ENCODE measurements at regions not wholly inside any gene's neighbourhood (a gene's known extent, or its start where the extent isn't known, plus 50 kb on each side); places are given as distances from the start of the nearest gene placed in this dataset.

DNA sequence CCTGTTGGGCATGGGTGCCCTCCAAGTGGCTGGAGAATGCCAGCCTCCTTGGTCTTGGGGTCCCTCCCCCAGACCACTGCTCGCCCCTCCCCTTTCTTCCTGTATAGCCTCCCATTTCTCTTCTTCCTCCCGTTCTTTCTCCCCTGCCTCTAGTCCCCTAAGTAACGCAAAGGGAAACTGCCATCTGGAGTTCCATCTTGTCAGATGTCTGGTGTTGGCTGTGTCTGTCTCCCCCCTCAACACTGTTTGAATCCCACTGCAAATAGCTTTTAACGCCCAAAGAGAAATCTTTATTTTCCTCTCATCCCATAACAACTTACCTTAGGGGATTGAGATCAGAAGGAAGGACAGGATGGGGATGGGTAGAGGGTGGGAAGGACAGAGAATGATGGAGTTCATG is 55.3 kb upstream of the CSF3R start:
- DNase-seq = no peak

DNA sequence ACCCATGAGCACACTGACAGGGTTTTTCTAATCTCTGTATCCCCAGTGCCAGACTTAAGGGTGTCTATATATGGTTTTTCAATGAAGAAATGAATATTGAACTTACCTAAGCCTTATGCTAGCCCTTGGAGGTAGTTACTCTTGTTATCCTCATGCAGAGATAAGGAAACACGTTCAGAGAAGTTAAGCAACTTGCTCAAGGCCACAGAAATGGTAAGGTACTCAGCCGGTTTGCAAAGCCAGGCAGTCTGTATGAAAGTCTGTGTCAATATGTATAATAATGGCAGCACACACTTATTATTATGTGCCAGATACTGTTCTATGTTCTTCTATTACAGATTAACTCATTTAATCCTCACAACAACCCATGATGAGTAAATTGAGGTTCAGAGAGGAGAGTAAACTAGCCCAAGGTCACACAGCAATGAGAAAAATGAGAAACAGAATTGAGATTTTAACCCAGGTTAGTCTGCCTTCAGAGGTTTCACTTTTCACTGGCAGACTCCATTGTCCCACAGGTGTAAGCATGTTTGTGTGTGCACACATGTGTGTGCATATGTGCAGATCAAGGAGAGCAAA is 54.6 kb upstream of the CSF3R start:
- no peak for DNase-seq

DNA sequence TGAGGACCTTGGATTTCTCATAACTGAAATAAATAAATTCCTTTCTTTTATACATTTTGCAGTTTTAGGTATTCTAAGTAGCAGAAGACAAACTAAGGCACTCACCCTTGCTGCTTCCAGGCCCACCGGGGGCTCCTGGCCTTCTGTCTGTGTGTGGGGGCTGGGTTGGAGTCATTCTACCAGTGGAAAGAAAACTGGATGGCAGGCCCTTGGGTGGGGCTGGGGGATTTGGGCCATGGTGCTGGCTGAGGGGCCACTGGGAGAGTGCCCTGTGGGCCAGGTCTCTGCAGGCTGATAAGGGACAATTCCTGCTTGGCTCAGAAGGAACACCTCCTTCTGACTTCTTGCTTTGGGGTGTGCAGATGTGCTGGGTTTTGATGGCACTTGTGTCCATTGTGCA is 54.0 kb upstream of the CSF3R start:
- DNase-seq = no peak

DNA sequence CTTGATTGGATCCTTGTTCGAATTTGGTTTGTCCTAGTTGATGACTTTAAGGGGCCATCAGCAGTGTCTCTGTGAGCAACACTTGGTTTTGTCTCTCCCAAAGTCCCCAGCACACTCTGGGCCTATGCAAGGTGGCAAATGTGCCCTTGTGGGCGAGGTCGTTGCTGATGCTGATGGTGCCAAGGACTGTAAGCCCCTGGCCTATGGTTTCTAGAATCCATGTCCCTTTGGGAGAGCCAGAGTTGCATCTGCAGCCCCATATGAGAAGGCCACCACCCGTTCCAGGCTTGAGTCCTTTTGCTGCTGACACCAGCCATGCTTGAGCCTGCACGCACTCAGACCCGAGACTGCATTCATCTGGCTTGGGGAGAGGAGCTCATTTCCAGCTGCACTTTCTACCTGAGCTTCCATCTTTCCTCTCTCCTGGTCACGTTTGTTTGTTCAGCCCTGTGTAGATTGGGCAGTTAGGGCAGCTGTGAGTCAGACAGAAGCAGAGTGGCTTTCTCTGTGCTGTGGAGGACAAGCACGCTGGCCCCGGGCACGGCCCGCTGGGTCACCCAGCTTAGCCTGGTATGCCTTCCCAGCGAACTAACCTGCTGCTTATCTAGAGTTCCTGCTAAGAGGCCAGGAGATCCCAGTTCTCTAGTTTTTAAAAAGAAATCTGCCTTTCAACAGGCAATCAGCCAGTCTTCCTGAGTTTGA is 52.1 kb upstream of the CSF3R start:
- no peak for DNase-seq

DNA sequence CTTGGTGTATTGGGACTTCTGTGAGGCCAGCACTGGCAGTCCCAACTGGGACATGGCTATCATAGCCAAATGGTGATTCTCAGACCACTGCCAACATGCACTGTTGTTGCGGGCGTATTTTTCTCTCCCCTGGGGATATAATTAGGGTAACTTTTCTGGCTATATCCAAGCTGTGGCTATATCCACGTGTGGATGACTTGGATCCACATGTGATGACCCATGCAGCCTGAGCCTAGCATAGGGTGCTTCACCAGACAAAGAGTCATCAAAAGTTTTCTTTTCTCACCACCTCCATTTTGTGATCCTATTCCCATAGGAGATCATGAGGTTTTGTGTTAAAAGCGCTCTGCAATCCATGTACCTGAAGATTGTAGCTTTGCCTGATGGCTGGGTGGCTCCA is 51.2 kb upstream of the CSF3R start:
- DNase-seq = no peak

DNA sequence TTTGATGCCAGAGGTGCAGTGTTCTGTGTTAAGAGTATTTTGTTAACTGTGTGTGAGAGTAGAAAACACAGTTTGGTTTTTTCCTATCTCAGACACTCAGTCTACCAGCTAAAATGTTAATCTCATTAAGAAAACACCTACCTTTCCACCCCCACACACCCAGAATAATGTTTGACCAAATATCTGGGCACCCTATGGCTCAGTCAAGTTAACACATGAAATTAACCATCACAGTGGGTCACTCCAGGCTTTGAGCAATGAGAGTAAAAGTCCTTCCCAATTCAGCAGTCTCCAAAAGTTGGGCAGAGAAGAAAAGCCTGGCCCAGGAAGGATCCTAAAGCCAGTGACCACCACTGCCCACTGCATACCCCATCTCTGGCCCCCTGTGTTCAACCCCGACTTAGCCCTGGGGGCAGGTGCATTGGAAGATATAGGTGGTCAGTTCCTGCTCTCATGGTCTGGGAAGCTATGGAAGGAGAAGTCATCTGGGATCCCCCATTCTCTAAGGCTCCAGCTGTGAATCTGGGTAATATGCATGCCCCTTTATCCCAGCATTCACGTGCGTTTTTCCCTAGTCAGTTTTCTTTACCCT is 50.2 kb upstream of the CSF3R start:
- no peak for DNase-seq

Measured in GF-D8 (cell line).